ENCODE measurements at regions not wholly inside any gene's neighbourhood (a gene's known extent, or its start where the extent isn't known, plus 50 kb on each side); places are given as distances from the start of the nearest gene placed in this dataset.
"Not testable (repeated sequence)": the region's sequence is repeated elsewhere in the genome, so short reads cannot be mapped to it uniquely, and the experiment has no call there.

DNA sequence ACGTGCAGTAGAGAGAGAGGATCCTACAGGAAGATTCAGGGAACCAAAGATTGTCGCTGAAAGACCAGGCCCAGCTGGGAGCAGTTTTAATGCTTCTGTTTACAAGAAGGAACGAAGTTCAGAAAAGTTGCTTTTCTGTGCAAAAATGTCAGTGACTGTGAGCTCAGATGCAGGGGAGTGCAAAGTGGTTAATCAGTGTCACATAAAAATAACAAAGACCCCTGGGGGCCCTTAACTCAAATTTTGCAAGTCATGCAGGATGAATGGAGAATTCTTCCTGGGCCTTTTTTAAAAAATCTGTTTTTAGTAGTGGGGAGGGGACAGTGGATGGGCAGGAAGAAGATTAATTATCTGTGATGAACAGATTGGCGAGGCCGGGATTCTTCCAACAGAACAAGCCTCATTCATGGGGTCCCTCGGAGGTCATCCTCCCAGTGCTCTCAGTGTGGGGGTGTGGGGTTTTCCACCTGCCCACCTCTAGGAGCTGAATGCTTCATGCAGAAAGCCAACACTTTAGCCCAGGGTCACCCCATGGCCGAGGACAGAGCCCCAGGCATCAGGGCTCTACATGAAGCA is 167.2 kb downstream of the UQCRFS1 start:
- no peak for DNase-seq

DNA sequence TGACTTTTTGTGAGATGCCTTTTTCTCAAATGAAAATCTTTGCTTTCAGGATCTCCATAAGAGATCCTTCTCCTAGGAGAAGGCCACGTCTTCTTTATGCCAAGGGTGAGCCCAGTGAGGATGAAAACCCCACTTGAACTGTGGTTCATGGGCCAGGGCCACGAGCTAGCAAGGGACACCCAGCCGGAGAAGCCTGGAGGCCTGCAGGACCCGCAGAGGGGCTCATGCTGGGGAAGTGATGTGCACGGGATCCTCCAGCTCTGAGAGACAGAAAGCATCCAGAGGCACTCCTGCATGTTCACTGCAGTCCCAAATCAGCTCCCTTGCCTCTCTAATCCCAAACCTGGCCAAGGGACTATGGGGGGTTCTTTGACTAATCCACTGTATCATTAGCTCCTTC is 168.9 kb downstream of the UQCRFS1 start:
- DNase-seq, result no peak

DNA sequence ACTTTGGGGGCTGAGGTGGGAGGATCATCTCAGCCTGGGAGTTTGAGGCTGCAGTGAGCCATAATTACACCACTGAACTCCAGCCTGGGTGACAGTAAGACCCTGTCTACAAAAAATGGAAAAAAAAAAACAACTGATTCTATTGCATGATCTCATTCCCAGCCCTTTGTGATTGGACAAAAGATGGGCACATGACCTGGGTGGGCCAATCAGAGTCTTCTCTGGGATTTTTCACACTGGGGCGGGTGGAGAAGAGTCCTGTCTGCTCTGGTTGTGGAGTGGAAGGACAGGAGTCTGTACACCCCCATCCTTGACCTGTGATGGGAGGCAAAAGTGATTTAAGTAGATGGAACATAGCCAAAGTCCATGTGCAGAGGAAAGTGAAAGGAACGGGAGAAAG is 170.5 kb downstream of the UQCRFS1 start:
- no peak for DNase-seq

DNA sequence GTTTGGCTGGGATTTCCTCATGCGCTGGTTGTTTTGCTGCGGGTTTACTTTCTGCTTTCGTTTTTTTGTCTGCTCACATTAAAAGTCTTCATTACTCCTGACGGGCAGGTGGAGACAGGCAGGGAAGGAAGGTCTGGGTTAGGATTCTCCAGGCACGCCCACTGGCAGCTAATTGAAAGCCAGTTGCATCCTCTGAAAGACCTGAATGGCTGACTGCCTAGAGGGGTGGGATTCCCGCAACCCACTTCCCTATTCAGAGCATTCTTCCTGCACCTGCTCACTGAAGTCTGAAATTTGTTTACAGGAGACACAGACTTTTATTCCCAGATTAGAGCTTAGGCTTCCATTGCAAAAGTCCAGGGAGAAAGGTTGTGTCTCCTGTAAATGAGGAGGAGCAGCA is 172.0 kb downstream of the UQCRFS1 start:
- no peak for DNase-seq

DNA sequence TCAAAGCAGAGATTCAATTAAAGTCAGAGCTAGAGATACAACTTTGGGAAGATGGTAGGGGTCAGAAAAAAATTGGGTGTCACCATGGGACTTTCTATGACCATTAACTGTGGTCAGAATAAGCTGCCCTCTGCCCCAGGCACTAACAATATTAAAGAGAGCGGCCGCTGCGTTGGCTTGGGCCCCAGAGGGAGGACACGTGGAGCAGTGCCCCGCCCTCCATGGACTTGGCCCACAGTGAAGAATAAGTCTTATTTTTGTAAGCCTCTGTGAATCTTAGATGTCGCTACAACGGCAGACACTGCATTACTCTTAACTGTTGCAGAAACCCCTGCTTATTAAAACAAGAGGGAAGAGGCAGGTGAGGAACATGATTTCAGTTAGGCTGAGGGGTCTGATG is 172.7 kb downstream of the UQCRFS1 start:
- no peak for DNase-seq

DNA sequence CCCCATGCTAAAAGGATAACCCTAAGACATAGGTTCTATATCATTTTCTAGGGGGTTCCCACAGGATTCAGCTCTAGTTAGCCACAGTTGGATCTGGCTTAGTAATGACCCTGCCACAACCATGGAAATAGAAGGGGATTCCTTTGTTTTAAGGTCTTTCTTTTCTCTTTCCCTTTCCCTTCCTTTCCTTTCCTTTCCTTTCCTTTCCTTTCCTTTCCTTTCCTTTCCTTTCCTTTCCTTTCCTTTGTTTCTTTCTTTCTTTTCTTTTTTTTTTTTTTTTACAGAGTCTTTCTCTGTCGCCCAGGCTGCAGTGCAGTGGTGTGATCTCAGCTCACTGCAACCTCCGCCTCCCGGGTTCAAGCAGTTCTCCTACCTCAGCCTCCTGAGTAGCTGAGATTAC is 173.9 kb downstream of the UQCRFS1 start:
- not testable (repeated sequence) for DNase-seq

DNA sequence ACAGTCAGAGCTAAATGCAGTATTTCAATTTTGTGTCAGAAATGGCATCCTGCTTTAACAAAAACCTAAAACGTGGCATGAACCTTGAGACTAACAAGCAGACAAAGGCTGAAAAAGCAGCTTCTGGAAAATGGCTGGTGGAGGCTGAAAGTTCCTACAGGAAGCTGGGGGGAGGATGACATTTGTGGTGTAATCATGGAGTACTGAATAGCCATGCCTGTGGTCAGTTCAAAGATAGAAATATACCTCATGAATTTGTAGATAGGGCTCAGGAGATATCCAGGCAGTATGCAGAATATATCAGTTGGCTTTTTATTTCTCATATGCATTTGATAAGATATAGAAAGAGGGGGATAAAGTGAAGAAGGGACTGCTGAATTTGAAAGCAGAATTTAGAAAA is 181.7 kb downstream of the UQCRFS1 start:
- no peak for DNase-seq

DNA sequence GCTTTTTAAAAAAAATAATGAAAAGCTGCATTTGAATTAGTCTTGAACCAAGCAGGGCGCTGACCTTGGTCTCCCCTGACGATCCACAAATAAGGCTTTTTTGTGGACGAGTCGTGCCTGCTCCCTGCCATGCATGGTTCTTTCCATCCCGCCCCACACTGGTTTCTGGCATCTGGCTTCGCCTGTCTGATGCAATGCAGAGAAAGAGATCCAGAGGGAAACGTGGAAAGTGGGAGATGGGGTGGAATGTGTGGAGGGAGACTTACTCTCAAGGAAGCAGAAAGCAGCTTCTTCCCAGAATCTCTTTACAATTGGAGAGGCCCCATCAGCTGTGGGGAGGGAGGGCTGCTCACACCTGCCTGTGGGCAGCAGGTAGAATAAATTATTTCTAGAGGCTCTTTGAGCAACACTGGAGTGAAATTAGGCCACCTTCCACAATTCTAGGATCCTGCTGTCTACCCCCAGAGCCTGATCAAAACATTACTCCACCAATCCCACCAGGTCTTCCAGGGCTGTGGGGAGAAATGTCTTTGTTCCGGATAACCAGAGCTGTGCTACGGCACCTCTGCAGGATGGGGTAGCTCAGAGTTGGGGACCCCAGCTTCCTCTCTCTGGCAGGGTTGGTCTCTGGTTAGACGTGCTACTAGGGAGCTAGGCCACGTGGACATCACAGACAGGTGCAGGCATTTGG is 183.5 kb downstream of the UQCRFS1 start:
- DNase-seq, result no peak

DNA sequence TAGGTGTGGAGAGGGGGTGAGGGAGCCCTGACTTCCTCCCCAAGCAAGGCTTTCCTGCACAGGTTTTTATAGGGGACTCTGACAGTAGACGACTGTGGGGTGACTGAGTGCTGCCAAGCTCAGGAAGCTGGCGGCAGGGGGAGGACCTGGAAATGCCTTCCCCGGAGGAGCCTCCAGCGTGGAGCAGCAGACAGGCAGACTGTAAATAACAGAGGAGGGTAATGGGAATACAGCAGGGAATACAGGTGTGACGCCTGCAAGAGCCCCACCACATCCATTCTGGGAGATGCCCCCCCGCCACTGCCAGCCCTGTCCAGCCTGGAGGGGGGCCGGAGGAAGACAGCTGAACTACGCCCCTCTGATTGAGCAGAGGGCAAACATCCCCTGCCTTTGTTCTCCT is 190.4 kb downstream of the UQCRFS1 start:
- no peak for DNase-seq

DNA sequence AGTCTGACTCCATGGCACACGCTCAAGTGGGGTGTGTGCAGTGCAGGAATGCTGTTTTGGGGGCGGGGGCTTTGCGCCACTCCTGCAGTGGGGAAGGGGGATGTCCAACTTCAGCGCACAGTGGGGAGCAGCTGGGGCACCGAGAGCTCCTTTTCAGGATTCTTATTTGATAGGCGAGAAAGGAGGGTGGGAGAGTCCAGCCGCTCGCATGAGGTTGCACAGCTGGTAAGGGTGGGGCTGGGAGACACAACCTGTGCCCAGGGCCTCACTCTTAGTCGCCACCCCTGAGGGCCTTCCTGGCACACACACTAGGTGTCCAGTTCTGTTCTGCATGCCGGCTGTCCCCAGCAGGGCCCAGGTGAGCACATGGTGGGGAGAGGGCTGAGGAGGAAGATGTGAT is 190.8 kb downstream of the UQCRFS1 start:
- no peak for DNase-seq

DNA sequence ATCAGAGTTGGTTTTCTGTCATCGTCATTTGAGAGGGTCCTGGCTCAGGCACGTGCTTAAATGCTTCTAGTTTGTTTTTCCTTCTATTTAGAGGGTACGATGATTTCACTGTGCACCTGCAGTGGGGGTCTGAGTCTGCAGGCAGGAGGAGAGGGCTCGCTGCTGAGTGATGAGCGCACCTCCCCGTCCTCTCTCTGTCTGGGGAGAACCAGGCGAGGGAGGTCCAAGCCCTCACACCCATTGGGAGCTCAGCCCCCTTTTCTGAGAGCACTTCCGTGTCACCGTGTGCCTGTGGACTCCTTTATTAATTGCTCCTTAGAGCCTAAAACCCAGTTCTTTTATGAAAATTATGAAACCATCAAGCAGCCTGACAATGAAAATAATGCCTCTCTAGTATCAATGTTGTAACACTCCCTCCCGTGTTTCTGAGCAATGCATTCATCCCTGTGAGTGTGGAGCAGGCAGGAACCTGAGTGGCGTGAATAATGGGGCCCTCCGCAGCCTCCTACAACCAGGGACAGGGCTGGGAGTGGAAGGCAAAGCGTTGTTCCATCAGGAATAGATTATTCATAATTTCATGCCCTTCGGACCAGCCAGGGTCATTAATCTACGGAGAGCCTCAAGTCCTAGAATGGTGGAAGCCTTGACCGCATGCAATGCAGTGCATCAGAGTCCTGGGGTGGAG is 191.6 kb downstream of the UQCRFS1 start:
- DNase-seq, result no peak

DNA sequence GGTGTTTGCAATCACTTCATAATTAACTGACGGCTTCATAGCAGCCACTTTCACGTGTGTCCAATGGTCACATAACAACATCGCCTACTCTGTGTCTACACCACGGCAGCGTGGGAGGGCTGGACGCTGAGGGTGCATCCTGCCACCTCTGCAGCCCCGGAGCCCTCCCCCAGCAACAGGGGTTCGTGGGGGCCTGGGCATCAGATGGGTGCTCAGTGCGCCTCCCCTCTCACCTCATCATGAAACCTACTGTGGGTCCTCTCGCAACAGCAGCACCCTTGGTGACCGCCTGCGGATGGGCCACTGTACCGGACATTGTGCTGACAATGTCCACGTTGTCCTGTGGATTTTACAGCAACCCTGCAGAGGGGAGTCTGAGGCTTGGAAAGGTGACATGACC is 193.5 kb downstream of the UQCRFS1 start:
- DNase-seq, result no peak

DNA sequence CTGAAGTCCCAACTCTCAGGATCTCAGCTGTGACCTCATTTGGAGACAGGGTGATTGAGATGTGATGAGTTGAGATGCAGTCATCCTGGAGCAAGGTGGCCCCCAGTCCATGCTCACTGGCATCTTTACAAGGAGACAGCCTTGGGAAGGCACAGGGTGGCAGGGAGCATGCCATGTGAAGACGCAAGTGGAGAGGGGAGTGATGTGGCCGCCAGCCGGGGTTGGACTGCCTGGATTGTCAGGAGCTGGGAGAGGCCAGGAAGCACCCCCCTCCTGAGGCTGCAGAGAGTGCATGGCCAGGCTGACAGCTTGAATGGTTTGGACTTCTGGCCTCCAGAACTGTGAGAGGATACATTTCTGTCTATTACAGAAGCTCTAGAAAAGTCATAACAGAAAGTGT is 194.4 kb downstream of the UQCRFS1 start:
- DNase-seq, result no peak

DNA sequence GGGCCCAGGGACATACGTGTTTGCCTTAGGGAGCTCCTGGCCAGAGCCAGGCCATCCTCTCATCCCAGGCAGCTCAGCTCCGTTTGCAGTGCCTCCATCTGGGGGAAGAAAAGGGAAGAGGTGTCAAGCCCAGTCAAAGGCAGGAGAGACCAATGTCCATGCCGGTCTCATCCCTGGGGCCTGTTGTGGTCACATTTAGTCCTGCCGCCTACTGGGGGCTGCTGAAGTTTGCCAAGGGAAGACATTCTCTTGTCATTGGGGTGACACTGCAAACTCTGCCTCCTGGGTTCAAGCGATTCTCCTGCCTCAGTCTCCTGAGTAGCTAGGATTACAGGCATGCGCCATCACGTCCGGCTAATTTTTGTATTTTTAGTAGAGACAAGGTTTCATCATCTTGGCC is 195.2 kb downstream of the UQCRFS1 start:
- DNase-seq, result no peak

DNA sequence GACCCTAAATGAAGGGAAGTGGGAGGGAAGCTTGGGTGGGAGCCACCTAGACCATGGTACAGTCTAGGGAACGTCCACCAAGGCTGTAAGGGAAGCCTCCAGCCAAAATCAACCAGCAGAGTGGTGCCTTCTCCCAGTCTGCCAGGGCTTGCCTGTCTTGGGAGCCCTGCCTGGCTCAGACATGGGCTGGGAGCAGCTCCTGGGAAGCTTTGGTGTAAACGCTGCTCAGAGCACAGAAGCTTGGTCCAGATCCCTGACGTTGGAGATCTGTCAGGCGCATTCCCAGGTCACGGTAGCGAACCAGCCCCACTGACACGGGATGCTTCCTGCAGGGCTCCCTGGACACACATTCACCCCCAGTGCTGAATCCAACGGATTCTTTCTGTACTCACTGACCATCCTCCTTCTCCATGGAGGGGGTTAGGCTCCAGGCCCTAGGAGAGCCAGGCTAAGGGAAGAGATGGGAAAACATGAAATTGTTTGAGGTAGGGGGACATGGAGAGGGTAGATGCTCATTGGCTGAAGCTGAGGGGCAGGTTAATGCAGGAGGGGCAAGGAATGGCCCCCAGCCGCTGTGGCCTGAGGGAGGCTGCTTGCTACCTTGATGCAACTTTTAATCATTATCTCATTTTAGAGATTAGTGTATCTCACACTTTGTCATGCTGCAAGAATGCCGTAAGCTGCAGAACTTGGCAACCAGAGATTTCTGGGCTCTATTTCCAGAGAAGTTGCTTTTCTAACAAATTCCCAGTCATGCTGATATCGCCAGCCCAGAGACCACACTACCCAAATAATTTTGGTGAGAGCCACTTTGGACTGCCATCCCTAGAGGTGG is 195.8 kb downstream of the UQCRFS1 start:
- no peak for DNase-seq

DNA sequence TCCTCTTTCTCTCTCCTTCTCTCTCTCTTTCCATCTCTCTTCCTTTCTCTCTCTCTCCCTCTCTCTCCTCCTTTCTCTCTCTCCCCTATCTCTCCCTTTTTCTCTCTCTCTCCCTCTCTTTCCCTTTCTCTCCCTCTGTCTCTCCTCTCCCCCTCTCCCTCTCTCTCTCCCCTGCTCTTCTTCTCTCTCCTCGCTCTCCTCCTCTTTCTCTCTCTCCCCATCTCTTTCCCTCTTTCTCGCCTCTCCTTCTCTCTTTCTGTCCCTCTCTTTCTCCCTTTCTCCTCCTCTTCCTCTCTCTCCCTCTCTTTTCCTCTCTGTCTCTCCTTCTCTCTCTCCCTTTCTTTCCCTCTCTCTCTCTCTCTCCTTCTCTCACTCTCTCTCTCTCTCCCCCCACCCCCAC is 196.6 kb downstream of the UQCRFS1 start:
- DNase-seq, result no peak

DNA sequence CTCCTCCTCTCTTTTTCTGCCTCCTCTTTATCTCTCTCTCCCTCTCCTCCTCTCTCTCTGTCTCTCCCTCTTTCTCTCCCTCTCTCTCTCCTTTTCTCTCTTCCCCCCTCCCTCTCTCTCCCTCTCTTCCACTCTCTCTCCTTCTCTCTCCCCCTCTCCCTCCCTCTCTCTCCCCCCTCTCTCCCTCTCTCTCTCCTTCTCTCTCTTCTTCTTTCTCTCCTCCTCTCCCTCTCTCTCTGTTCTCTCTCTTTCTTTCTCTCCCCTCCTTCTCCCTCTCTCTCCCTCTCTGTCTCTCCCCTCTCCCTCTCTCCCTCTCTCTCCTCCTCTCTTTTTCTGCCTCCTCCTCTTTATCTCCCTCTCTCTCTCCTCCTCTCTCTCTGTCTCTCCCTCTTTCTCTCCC is 197.4 kb downstream of the UQCRFS1 start:
- no peak for DNase-seq

DNA sequence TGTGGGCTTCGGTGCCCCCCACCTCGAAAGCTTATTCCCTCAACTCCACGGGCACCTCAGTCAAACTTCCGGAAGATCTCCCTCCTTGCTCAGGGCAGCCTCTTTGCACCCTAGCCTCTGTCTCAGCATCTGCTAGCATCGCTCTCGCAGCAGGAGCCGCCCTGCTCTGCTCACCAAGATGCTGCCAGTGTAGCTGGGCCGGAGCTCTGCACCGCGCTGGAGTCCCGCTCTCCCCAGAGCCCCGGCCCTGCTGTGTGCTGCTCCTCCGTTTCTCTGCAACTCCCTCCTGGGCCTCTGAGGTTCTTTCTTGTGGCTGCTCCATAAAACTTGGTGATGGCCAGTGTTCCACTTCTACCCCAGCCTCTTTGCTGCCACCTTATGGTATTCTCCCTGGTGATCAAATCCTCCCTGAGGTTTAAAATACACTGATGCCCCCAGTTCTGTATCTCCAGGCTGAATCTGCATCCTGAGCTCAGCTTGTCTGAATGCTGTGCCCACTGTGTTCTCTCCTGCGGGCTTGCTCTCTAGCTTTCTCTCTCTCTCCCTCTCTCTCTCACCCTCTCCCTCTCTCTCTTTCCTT is 198.0 kb downstream of the UQCRFS1 start:
- no peak for DNase-seq

DNA sequence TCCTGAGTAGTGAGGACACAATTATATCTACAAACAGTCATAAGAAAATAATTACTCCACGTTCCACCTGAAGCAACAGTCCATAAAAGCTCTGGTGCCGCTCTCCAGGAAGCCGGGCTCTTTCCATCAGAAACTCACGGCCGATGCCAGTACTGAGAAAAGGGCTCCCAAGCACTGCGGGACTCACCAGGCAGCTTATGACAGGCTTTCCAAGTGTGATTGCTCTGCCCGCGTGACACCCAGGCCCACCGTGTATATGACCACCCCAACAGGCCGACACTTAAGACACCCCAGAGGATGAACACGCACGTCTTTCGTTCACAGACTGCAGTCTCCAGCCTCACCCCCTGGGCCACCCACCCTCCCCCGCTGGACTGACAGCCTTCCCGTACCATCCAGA is 199.0 kb downstream of the UQCRFS1 start:
- no peak for DNase-seq

DNA sequence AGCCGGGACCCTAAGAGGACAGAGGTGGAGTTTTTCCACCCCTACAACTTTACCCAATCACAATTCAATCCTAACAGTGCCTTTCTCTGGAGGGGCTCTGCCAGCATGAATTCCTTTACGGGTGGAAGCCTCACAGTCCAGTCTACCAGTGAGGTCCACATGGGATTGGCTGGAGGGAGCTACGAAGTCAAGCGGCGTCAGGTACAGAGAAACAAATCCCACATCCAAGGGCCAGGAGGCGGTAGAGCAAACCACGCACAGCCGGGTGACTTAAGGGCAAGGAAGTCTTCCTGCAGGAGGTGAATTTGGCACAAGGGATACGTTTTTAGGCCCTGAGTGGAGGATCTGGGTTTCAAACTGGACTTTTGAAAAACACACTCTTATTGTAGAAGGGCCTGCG is 199.6 kb downstream of the UQCRFS1 start:
- DNase-seq, result no peak

DNA sequence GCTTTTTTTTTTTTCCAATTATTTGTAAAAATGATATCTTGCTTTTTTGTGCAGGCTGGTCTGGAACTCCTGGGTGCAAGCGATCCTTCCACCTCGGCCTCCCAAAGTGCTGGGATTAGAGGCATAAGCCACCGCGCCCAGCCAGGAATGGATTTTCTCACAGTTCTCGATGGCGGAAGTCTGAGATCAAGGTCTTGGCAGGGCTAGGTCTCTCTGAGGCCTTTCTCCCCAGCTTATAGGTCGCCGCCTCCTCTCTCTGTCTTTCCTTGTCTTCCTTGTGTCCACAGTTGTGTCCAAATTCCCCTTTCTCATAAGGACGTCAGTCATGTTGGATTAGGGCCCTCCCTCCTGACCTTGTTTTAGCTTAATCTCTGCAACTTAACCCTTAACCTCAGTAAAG is 200.5 kb downstream of the UQCRFS1 start:
- DNase-seq, result no peak

DNA sequence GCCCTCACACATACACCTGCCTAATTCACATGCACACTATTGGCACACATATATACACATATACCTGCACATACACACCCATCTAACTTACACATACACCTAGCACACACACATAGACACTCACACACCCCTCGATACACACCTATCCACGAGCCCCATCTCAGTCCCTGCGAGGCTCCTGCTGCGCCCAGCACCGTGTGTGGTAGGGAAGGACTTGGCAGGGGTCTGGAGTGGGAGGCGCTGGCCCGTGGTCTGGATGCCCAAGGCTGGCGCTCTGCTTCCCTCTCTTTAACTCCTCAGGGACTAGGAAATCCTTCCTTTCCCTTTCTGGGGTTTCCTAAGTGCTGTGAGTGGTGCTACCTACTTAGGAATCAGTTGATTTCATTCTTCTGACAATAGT is 202.7 kb downstream of the UQCRFS1 start:
- no peak for DNase-seq

DNA sequence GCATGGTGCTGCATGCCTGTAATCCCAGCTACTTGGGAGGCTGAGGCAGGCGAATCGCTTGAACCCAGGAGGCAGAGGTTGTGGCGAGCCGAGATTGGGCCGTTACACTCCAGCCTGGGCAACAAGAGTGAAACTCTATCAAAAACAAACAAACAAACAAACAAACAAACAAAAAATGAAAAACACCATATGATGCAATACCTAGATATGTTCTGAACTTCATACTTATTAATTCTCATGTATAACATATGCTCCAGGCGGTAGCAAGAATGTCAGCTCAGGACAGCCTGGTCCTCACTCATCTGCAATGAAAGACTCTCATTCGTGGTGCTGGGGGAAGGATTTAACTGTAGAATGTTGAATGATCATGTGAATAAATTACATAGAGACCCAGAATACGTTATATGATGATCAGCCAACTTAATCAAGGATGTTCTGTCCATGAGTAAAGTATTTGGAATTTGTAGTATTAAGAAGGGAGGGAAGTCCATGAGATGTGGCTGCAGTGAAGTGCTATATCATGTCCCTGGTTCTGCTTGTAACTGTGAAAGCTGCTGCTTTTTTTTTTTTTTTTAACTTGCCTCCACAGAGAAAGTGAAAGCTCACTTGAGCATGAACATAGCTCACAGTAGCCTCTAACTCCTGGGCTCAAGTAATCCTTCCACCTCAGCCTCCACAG is 206.8 kb downstream of the UQCRFS1 start:
- DNase-seq, result no peak
